Neutrophil (primary cell): ENCODE measurements at regions not wholly inside any gene's neighbourhood (a gene's known extent, or its start where the extent isn't known, plus 50 kb on each side); places are given as distances from the start of the nearest gene placed in this dataset.

ENCODE experiments used
- H3K27ac ChIP-seq: fragments of 200-600 bp; sonication (generic); 2 replicates; pipeline ENCODE4 v1.5.1; 2016; ENCODE audit warnings: mild to moderate bottlenecking, moderate library complexity
- H3K27me3 ChIP-seq: fragments of 200-600 bp; sonication (generic); 2 replicates; pipeline ENCODE4 v1.6.0; 2016; ENCODE audit warnings: mild to moderate bottlenecking
- H3K36me3 ChIP-seq: fragments of 200-600 bp; sonication (generic); 2 replicates; pipeline ENCODE4 v1.5.1; 2017
- H3K4me1 ChIP-seq, 2 experiments: fragments of 200-600 bp in 1 of 2; sonication (generic) in 1 of 2; 1 replicate in 1 of 2; 2 replicates in 1 of 2; pipeline versions ENCODE4 v1.5.1 to v1.6.1; 2013 to 2016; ENCODE audit warnings: low read depth in 1 of 2, low read length in 1 of 2, mild to moderate bottlenecking in 1 of 2, moderate library complexity in 1 of 2; ENCODE audit not compliant: control insufficient read depth in 1 of 2, insufficient read depth in 1 of 2
- H3K4me3 ChIP-seq, 2 experiments: fragments of 200-600 bp in 1 of 2; sonication (generic) in 1 of 2; 1 replicate in 1 of 2; 2 replicates in 1 of 2; pipeline ENCODE4 v1.5.1; 2013 to 2016; ENCODE audit warnings: low read depth in 1 of 2, low read length in 1 of 2, mild to moderate bottlenecking in 1 of 2, moderate library complexity in 1 of 2
- H3K9me3 ChIP-seq: fragments of 200-600 bp; sonication (generic); 2 replicates; pipeline ENCODE4 v1.5.1; 2016
- TF ChIP-seq, protein P1 (sequence below): fragments of 200-600 bp; sonication (generic); IDR thresholded peaks from 2 replicates; pipeline ENCODE4 v1.5.1; 2016; ENCODE audit warnings: antibody characterized with exemption

GRCh38 chr1:37128091-37128490 lies 93.8 kb upstream of the GRIK3 start:
- Histone ChIP-seq H3K4me3 (no peak overlapping the region), H3K4me1 (no peaks in the 10 kb centered on the region), H3K36me3 (no peaks in the 10 kb centered on the region), H3K9me3 (no peaks in the 10 kb centered on the region), H3K27me3 (no peaks in the 10 kb centered on the region), H3K27ac (no peak overlapping the region)
- TF ChIP-seq, protein P1, sequence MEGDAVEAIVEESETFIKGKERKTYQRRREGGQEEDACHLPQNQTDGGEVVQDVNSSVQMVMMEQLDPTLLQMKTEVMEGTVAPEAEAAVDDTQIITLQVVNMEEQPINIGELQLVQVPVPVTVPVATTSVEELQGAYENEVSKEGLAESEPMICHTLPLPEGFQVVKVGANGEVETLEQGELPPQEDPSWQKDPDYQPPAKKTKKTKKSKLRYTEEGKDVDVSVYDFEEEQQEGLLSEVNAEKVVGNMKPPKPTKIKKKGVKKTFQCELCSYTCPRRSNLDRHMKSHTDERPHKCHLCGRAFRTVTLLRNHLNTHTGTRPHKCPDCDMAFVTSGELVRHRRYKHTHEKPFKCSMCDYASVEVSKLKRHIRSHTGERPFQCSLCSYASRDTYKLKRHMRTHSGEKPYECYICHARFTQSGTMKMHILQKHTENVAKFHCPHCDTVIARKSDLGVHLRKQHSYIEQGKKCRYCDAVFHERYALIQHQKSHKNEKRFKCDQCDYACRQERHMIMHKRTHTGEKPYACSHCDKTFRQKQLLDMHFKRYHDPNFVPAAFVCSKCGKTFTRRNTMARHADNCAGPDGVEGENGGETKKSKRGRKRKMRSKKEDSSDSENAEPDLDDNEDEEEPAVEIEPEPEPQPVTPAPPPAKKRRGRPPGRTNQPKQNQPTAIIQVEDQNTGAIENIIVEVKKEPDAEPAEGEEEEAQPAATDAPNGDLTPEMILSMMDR = no peak

DNA sequence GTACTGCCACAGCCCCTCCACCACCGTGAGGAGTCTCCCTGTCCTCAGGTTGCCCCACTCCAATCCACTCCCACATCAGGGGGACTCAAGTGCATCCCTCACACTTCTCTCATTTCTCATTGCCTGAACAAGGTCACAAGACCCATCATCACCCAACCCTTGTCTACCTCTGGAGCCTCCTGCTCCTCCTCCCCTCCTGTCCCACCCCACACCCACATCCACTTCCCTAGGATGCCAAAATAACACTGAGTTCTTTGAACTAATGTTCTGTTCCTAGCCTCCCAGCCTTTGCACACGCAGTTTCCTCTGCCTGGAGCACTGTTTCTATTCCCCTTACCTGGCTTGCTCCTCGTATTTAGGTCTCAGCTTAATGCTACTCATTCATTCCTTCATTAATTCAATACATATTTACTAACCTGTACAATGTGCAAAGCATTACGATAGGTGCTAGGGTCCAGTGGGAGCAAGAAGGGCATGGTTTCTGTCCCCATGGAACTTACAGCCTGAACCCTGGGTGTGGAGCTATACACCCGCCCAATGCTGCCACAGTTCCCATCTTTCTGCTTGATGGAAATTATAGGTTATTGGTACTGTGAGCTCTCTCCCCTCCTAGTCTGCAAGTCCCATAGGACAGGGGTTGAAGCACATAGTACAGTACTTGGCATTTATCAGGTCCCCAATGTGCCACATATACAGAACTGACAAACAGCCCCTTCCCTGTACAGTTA lies 96.1 kb upstream of the GRIK3 start:
- H3K4me3 ChIP-seq = no peak overlapping the region
- no peaks in the 10 kb centered on the region for H3K36me3 ChIP-seq
- H3K4me1 ChIP-seq = no peaks in the 10 kb centered on the region
- H3K27me3 ChIP-seq = no peaks in the 10 kb centered on the region
- TF ChIP-seq, protein P1 = no peak
- no peak overlapping the region for H3K27ac ChIP-seq
- no peaks in the 10 kb centered on the region for H3K9me3 ChIP-seq

GRCh38 chr1:37131281-37131680 lies 97.0 kb upstream of the GRIK3 start:
- TF ChIP-seq, protein P1 = no peak
- no peaks in the 10 kb centered on the region for H3K36me3 ChIP-seq
- no peaks in the 10 kb centered on the region for H3K9me3 ChIP-seq
- H3K4me3 ChIP-seq = no peak overlapping the region
- H3K27ac ChIP-seq = no peak overlapping the region
- H3K27me3 ChIP-seq = no peaks in the 10 kb centered on the region
- H3K4me1 ChIP-seq = no peaks in the 10 kb centered on the region

DNA sequence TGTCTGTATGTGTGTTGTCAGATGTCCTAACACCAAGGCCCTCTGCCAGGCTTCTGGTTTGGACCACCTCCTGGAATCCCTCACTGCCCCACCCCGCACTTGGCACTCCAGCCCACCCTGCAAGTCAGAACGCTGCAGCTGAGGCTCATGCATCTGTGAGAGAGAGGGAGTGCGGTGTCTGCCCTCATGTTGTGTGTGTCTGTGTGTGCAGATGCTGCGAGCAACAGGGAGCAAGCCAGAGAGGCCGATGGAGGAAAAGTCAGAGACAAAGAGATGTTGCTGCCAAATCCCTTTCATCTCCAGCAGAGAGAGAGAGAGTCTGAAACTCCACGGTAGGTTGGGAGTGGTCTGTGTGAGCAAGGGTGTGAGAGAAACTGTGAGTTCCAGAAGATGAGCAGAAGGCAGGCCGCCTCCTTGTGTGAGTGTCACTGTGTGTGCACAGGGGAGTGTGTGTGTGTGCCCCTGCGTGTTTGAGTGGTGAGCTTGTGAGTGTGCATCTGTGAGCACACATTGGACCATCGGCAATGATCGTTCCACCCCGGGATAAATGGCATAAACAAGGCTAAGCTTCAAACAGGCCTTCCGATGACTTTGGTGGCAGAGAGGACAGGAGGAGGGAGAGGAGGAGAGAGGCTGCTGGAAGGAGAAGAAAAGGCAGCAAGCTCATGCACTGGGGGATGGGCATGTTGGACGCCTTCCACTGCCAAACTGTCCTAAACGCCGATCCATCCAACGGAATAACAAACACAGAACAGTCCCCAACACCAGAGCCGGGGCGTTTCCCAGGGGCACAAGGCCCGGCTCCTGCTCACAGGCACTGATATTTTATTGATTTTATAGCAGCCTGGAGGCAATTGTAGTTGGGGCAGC lies 99.2 kb upstream of the GRIK3 start:
- H3K36me3 ChIP-seq = no peaks in the 10 kb centered on the region
- H3K9me3 ChIP-seq = no peaks in the 10 kb centered on the region
- no peaks in the 10 kb centered on the region for H3K4me1 ChIP-seq
- no peak overlapping the region for H3K27ac ChIP-seq
- no peaks in the 10 kb centered on the region for H3K27me3 ChIP-seq
- TF ChIP-seq, protein P1 = no peak
- H3K4me3 ChIP-seq = no peak overlapping the region

GRCh38 chr1:37134599-37134998 lies 100.3 kb upstream of the GRIK3 start:
- Histone ChIP-seq H3K4me1 (no peaks in the 10 kb centered on the region), H3K4me3 (no peak overlapping the region), H3K36me3 (no peaks in the 10 kb centered on the region), H3K9me3 (no peaks in the 10 kb centered on the region), H3K27ac (no peak overlapping the region), H3K27me3 (no peaks in the 10 kb centered on the region)
- TF ChIP-seq, protein P1 = no peak
